RWPE1 (cell line): ENCODE measurements at regions not wholly inside any gene's neighbourhood (a gene's known extent, or its start where the extent isn't known, plus 50 kb on each side); places are given as distances from the start of the nearest gene placed in this dataset.
"Not testable (repeated sequence)": the region's sequence is repeated elsewhere in the genome, so short reads cannot be mapped to it uniquely, and the experiment has no call there.

Source experiments
- CTCF ChIA-PET: fragments of 350-600 bp; sonication (Branson Sonifier 250); formaldehyde crosslinking; extraction: SDS; loops from one replicate; lab custom pipeline; 2021; lab: Yijun Ruan, JAX
- POLR2A ChIA-PET: fragments of 400-600 bp; formaldehyde crosslinking; extraction: SDS; loops from one replicate; lab custom pipeline; 2020; ENCODE audit warnings: antibody characterized with exemption; ENCODE audit not compliant: low non-redundant PET; lab: Yijun Ruan, JAX
- DNase-seq: peaks from one replicate; pipeline ENCODE4 v3.0.0; 2012; ENCODE audit warnings: low spot score
- H3K27ac ChIP-seq: fragments of 450-650 bp; 2 replicates; pipeline ENCODE4 v1.5.1; 2017
- TF ChIP-seq, protein P1 (sequence below): fragments of 450-650 bp; conservative IDR thresholded peaks from 2 replicates; pipeline ENCODE4 v1.5.1; 2017; ENCODE audit warnings: low read depth, mild to moderate bottlenecking

DNA sequence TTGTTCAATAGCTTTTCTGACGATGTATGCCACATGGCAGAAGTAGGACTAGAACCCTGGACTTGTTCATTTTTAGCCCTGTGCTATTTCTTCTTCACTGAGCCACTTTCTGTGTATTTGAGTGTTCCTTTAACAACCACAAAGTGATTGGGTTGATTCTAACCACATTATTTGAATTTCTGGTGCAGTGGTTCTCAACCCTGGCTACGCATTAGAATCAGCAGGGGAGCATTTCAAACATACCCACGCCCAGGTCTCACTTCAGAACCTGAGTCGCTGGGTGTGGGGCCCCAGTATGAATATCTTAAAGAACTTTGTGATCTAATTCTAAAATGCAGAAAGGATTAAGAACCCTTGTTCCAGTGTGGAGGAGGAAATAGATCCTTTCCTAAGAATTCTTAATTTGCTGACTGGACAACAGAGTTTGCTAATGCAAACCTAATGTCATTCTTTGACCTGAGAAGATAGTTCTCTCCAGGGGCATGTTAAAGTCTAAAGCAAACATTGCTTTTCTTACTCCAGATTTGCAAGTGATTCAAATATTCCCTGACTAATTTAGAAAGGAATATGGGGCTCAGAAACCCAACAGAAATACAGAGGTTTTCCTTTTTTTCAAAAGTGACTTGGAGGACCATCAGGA is 75.4 kb upstream of the GDNF start:
- CTCF ChIA-PET = no interaction called here
- TF ChIP-seq, protein P1, sequence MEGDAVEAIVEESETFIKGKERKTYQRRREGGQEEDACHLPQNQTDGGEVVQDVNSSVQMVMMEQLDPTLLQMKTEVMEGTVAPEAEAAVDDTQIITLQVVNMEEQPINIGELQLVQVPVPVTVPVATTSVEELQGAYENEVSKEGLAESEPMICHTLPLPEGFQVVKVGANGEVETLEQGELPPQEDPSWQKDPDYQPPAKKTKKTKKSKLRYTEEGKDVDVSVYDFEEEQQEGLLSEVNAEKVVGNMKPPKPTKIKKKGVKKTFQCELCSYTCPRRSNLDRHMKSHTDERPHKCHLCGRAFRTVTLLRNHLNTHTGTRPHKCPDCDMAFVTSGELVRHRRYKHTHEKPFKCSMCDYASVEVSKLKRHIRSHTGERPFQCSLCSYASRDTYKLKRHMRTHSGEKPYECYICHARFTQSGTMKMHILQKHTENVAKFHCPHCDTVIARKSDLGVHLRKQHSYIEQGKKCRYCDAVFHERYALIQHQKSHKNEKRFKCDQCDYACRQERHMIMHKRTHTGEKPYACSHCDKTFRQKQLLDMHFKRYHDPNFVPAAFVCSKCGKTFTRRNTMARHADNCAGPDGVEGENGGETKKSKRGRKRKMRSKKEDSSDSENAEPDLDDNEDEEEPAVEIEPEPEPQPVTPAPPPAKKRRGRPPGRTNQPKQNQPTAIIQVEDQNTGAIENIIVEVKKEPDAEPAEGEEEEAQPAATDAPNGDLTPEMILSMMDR = no peak
- no peak for DNase-seq
- no peak overlapping the region for H3K27ac ChIP-seq
- POLR2A ChIA-PET = no interaction called here

DNA sequence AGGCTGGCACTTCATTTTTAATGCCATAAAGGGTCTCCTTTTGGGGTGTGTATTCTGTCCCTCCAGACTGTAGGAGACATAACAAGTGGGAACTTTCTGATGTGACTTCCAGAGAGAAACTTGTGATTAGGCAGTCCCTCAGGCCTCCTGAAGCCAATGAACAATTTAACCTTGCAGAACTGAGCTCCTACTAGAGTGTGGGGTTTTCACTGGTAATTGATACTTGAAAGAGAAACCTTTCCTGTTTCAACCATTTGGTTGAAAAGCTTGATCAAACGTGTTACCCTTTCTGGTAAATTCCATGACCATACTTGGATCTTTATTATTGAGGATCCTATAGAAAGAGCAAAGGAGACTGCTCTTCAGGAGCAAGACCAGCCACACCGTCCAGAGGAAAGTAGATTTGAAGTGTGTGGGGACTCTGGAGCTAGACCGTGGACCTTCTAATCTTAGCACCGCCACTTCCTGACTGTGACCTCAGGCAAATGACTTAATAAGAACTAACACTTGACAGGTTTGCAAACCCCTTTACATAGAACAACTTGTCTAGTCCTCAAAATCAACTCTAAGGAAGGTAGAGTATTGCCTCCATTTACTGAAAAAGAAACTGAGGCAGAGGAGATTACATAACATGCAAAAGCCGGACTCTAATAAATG is 69.9 kb upstream of the GDNF start:
- CTCF ChIA-PET, H3K27ac ChIP-seq: not testable (repeated sequence)

DNA sequence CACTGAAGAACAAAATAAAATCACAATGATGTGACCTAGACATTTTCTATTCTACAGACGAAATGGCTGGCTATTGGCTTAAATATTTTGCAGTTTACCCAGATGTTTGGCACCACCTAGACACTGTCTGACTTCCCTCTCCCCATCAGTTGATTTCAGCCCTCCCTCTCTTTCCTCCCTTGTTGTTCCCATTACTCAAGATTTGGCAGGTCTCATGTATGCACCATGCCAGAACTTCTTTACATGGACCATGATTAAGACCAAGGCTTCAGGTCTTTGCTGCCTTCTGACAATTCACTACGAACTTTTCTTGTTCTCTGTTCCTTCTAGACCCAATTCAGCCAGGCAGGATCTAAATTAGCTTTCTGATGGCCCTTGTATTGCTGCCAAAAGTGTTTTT is 66.6 kb upstream of the GDNF start:
- no peak overlapping the region for H3K27ac ChIP-seq
- ChIA-PET POLR2A (no interaction called here), CTCF (no interaction called here)
- no peak for DNase-seq
- TF ChIP-seq, protein P1 = no peak

More for the DNA sequence above, 69.9 kb upstream of the GDNF start:
- POLR2A ChIA-PET, DNase-seq: not testable (repeated sequence)

DNA sequence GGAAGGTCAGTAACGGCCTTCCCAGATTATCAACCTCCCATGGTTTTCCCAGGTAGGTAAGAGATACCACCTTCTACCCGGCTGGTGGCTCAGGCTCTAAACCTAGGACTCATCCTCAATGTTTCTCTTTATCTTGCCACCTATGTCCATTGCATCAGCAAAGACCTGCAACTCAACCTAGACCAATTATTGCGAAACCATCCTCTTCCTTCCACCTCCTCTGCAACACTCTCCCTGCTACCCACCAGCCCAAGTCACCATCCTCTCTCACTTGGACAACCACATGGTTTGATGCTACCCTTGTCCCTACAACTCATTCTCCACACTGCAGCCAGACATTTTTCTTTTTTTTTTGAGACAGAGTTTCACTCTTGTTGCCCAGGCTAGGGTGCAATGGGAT is 65.4 kb upstream of the GDNF start:
- TF ChIP-seq, protein P1 = no peak
- no peak overlapping the region for H3K27ac ChIP-seq
- POLR2A ChIA-PET = no interaction called here
- no peak for DNase-seq
- CTCF ChIA-PET = interaction anchor here (1.0 kb wide), 1 partner anchor 272 kb away, joined by 5 read pairs; no protein-coding TSS in a partner anchor

DNA sequence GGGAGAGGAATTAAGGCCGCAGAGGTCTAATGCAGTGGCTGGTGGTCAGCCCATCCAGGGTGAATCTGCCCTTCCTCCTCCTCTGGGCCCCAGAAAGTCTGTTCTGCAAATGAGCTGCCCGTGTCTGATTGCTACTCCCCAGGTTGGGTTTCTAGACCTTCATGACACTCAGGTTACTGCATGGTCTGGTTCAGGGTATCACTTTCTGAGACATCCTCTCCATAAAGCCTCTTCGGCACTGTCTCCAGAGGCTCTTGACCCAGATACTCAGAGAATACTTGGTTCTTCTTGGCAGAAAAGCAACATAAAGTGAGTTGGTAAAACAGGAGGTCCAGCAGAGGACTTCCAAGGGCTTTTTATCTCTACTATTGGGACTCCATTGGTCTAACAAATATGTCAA is 62.5 kb upstream of the GDNF start:
- no peak for DNase-seq
- no peak overlapping the region for H3K27ac ChIP-seq
- CTCF ChIA-PET = interaction anchor here (0.6 to 0.7 kb wide), 2 partner anchors 19 to 504 kb away, joined by 3 to 4 read pairs; no protein-coding TSS in a partner anchor
- POLR2A ChIA-PET = no interaction called here
- TF ChIP-seq, protein P1 = no peak

DNA sequence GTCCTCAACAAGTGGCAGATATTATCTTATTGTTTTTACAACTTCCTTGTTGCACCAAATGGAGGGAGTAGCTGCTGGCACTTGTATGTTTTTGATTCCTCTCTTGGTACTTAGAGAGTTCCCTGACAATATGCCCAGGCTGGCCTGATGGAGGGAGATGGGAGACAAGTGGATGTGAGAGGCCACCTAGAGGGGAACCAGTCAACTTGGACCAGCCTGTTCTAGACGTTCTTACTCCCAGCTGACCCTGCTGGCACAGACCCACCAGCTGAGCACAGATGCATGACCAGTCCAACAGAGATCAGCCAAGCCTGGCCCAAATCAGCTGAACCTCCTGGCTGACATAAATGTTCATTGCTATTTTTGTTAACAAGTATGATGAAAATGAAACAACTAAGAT is 60.9 kb upstream of the GDNF start:
- POLR2A ChIA-PET = no interaction called here
- DNase-seq = peak; percentile 25
- TF ChIP-seq, protein P1 = no peak
- CTCF ChIA-PET = no interaction called here
- no peak overlapping the region for H3K27ac ChIP-seq

DNA sequence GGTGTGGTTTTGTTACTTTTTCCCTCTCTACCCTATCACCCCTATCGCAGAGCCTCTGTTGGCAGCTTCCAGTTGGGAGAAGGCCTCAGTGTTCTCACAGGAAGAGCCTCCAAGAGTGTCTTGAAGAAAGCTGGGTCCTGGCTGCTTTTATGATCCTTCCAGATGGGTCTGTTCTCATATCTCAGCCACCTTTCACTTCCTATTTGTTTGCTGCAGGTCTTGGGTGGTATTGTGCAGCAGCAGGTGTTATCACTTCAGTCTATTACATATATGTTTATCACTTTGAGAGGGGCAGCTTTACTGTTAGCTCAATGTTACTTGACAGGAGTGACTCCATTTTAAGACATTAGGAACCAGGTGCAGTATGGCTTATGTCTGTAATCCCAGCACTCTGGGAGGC is 59.2 kb upstream of the GDNF start:
- CTCF ChIA-PET = no interaction called here
- TF ChIP-seq, protein P1 = no peak
- no peak overlapping the region for H3K27ac ChIP-seq
- DNase-seq = no peak
- POLR2A ChIA-PET = no interaction called here
